Mesenchymal stem cell (in vitro differentiated cells and primary cell): ENCODE measurements at regions not wholly inside any gene's neighbourhood (a gene's known extent, or its start where the extent isn't known, plus 50 kb on each side); places are given as distances from the start of the nearest gene placed in this dataset.

Experiments
- DNase-seq: peaks from one replicate; pipeline ENCODE4 v3.0.0-alpha.2; 2013
- H2AFZ ChIP-seq: one replicate; pipeline ENCODE4 v1.6.1; 2013; ENCODE audit warnings: low read depth, mild to moderate bottlenecking, control low read depth, inconsistent platforms, low read length, moderate library complexity
- H2AK5ac ChIP-seq: 2 replicates; pipeline ENCODE4 v1.6.1; 2013; ENCODE audit warnings: low read length, moderate library complexity, mild to moderate bottlenecking, inconsistent platforms; ENCODE audit not compliant: severe bottlenecking
- H2BK120ac ChIP-seq: one replicate; pipeline ENCODE4 v1.6.1; 2013; ENCODE audit warnings: low read depth, mild to moderate bottlenecking, inconsistent platforms, low read length, moderate library complexity
- H2BK12ac ChIP-seq, 2 experiments: one replicate each; pipeline ENCODE4 v1.6.1; 2013; ENCODE audit warnings: inconsistent platforms in 2 of 2, low read length in 2 of 2, mild to moderate bottlenecking in 2 of 2, moderate library complexity in 2 of 2, control low read depth in 1 of 2
- H2BK15ac ChIP-seq: one replicate; pipeline ENCODE4 v1.6.1; 2013; ENCODE audit warnings: mild to moderate bottlenecking, low read depth, inconsistent platforms; ENCODE audit not compliant: poor library complexity, severe bottlenecking
- H2BK5ac ChIP-seq: 2 replicates; pipeline ENCODE4 v1.6.1; 2013; ENCODE audit warnings: low read depth, mild to moderate bottlenecking, low read length, control low read depth, inconsistent platforms; ENCODE audit not compliant: poor library complexity, severe bottlenecking
- H3K14ac ChIP-seq, 2 experiments: one replicate each; pipeline ENCODE4 v1.6.1; 2013; ENCODE audit warnings: inconsistent platforms in 2 of 2, low read length in 2 of 2, control low read depth in 1 of 2, mild to moderate bottlenecking in 1 of 2, moderate library complexity in 1 of 2
- H3K18ac ChIP-seq, 2 experiments: one replicate each; pipeline ENCODE4 v1.6.1; 2013; ENCODE audit warnings: inconsistent platforms in 2 of 2, low read length in 2 of 2, control low read depth in 1 of 2, low read depth in 1 of 2, mild to moderate bottlenecking in 1 of 2
- H3K23ac ChIP-seq, 2 experiments: one replicate each; pipeline ENCODE4 v1.6.1; 2013; ENCODE audit warnings: inconsistent platforms in 2 of 2, low read length in 2 of 2, mild to moderate bottlenecking in 2 of 2, moderate library complexity in 2 of 2, control low read depth in 1 of 2
- H3K27ac ChIP-seq: 2 replicates; pipeline ENCODE4 v1.5.1; 2013; ENCODE audit warnings: mild to moderate bottlenecking, moderate library complexity, low read length, control low read depth, inconsistent platforms; ENCODE audit not compliant: poor library complexity, severe bottlenecking
- H3K27me3 ChIP-seq, 2 experiments: 2 replicates each; pipeline versions ENCODE4 v1.6.1 to v1.7.0; 2013; ENCODE audit warnings: low read length in 2 of 2, mild to moderate bottlenecking in 2 of 2, moderate library complexity in 2 of 2, control low read depth in 1 of 2, inconsistent platforms in 1 of 2; ENCODE audit not compliant: control insufficient read depth in 1 of 2, insufficient read depth in 1 of 2
- H3K36me3 ChIP-seq, 2 experiments: 2 replicates each; pipeline versions ENCODE4 v1.6.1 to v1.7.0; 2013; ENCODE audit warnings: low read length in 2 of 2, control low read depth in 1 of 2, inconsistent platforms in 1 of 2, low read depth in 1 of 2, mild to moderate bottlenecking in 1 of 2; ENCODE audit not compliant: insufficient read depth in 2 of 2, control insufficient read depth in 1 of 2
- H3K4ac ChIP-seq, 2 experiments: one replicate each; pipeline ENCODE4 v1.6.1; 2013; ENCODE audit warnings: inconsistent platforms in 2 of 2, low read length in 2 of 2, mild to moderate bottlenecking in 2 of 2, moderate library complexity in 2 of 2, control low read depth in 1 of 2, low read depth in 1 of 2
- H3K4me1 ChIP-seq: 2 replicates; pipeline ENCODE4 v1.6.1; 2013; ENCODE audit warnings: low read depth, low read length, control low read depth; ENCODE audit not compliant: control insufficient read depth, insufficient read depth
- H3K4me2 ChIP-seq: 2 replicates; pipeline ENCODE4 v1.6.1; 2013; ENCODE audit warnings: low read length, mild to moderate bottlenecking, inconsistent platforms; ENCODE audit not compliant: poor library complexity, severe bottlenecking
- H3K4me3 ChIP-seq, 2 experiments: 2 replicates each; pipeline versions ENCODE4 v1.5.1 to v1.7.0; 2013; ENCODE audit warnings: low read length in 2 of 2, mild to moderate bottlenecking in 2 of 2, control low read depth in 1 of 2, low read depth in 1 of 2; ENCODE audit not compliant: insufficient read depth in 1 of 2
- H3K79me1 ChIP-seq: replicated peaks from 2 replicates; pipeline ENCODE4 v1.6.1; 2013; ENCODE audit warnings: mild to moderate bottlenecking, control low read depth, low read length, inconsistent platforms; ENCODE audit not compliant: poor library complexity, severe bottlenecking
- H3K9ac ChIP-seq: 2 replicates; pipeline ENCODE4 v1.7.0; 2013; ENCODE audit warnings: mild to moderate bottlenecking, low read length, moderate library complexity
- H3K9me3 ChIP-seq: 2 replicates; pipeline ENCODE4 v1.7.0; 2013; ENCODE audit warnings: mild to moderate bottlenecking, low read length; ENCODE audit not compliant: control insufficient read depth
- H4K8ac ChIP-seq: one replicate; pipeline ENCODE4 v1.6.1; 2013; ENCODE audit warnings: inconsistent platforms, mild to moderate bottlenecking, low read length, moderate library complexity
- H4K91ac ChIP-seq: one replicate; pipeline ENCODE4 v1.6.1; 2013; ENCODE audit warnings: mild to moderate bottlenecking, low read length, inconsistent platforms
- WGBS: methylation state at CpG from one replicate; pipeline ENCODE4 v1.1.7; 2013; ENCODE audit warnings: mixed read lengths; 5-methylcytosine and 5-hydroxymethylcytosine counted together

- WGBS, result 22% methylated on average over 3 of the region's 5 CpGs
- Histone ChIP-seq H3K4me1 (peaks cover 14% of the 10 kb centered on the region), H2BK5ac (peak overlapping the region; percentile 71), H3K27me3 (peaks cover 0 to 10% of the 10 kb centered on the region in 2 experiments), H3K79me1 (no peaks in the 10 kb centered on the region), H3K4me3 (peak overlapping the region in 1 of 2 experiments; percentile 3), H3K9ac (no peak overlapping the region), H2BK15ac (no peak overlapping the region), H3K23ac (no peak overlapping the region), H3K9me3 (no peaks in the 10 kb centered on the region), H2AFZ (no peak overlapping the region), H3K27ac (peak overlapping the region; percentile 74), H3K14ac (no peak overlapping the region), H3K18ac (no peak overlapping the region), H2BK120ac (no peak overlapping the region), H3K36me3 (no peaks in the 10 kb centered on the region), H2AK5ac (peak overlapping the region; percentile 4), H2BK12ac (peak overlapping the region in 1 of 2 experiments; percentile 23), H3K4ac (no peak overlapping the region), H3K4me2 (no peak overlapping the region), H4K8ac (no peak overlapping the region), H4K91ac (no peak overlapping the region)
- DNase-seq, result peak; percentile 97
Observed at GRCh38 chr3:177827511-177828207, 630.4 kb upstream of the TBL1XR1 start.

GRCh38 chr3:177828208-177828565, 630.9 kb upstream of the TBL1XR1 start:
- no peak overlapping the region for H3K4ac ChIP-seq
- H2BK120ac ChIP-seq, result no peak overlapping the region
- WGBS, result no CpG with 5 or more reads among the region's 1 CpG

GRCh38 chr3:177830411-177830849, 633.1 kb upstream of the TBL1XR1 start:
- no peak overlapping the region for H3K14ac ChIP-seq
- peak overlapping the region; percentile 69 to 70 for H2BK12ac ChIP-seq
- H3K4me1 ChIP-seq, result peaks cover 12% of the 10 kb centered on the region
- 17% methylated on average over 2 of the region's 3 CpGs for WGBS
- H3K27ac ChIP-seq, result no peak overlapping the region
- H3K4me3 ChIP-seq, result no peak overlapping the region
- H3K9ac ChIP-seq, result no peak overlapping the region
- H3K18ac ChIP-seq, result peak overlapping the region; percentile 52 to 80
- H2BK5ac ChIP-seq, result no peak overlapping the region
- no peak overlapping the region for H2BK120ac ChIP-seq
- H3K4ac ChIP-seq, result peak overlapping the region; percentile 35 to 54
- peak overlapping the region; percentile 95 for H2AK5ac ChIP-seq
- H2AFZ ChIP-seq, result no peak overlapping the region
- no peak overlapping the region for H4K91ac ChIP-seq
- H3K36me3 ChIP-seq, result no peaks in the 10 kb centered on the region
- H3K9me3 ChIP-seq, result no peaks in the 10 kb centered on the region
- no peak overlapping the region for H3K23ac ChIP-seq
- H3K79me1 ChIP-seq, result no peaks in the 10 kb centered on the region
- peak overlapping the region; percentile 12 for H4K8ac ChIP-seq
- peak; percentile 70 for DNase-seq
- H3K27me3 ChIP-seq, result peaks cover 0 to 10% of the 10 kb centered on the region in 2 experiments
- H2BK15ac ChIP-seq, result no peak overlapping the region
- no peak overlapping the region for H3K4me2 ChIP-seq

More at GRCh38 chr3:177828208-177828565, 630.9 kb upstream of the TBL1XR1 start:
- Histone ChIP-seq H3K4me2 (no peak overlapping the region), H3K9ac (no peak overlapping the region), H3K27ac (peak overlapping the region; percentile 54), H3K23ac (no peak overlapping the region), H3K14ac (no peak overlapping the region), H3K79me1 (no peaks in the 10 kb centered on the region), H2BK15ac (no peak overlapping the region), H3K9me3 (no peaks in the 10 kb centered on the region), H3K27me3 (peaks cover 0 to 10% of the 10 kb centered on the region in 2 experiments), H3K36me3 (no peaks in the 10 kb centered on the region), H2AK5ac (no peak overlapping the region), H3K4me3 (peak overlapping the region in 1 of 2 experiments; percentile 3), H2BK12ac (no peak overlapping the region), H2AFZ (no peak overlapping the region), H4K8ac (no peak overlapping the region), H2BK5ac (no peak overlapping the region), H3K18ac (no peak overlapping the region), H3K4me1 (peaks cover 14% of the 10 kb centered on the region), H4K91ac (no peak overlapping the region)
- DNase-seq, result no peak

GRCh38 chr3:177831361-177831760, 634.1 kb upstream of the TBL1XR1 start:
- H3K23ac ChIP-seq, result no peak overlapping the region
- no peaks in the 10 kb centered on the region for H3K36me3 ChIP-seq
- no peak overlapping the region for H3K9ac ChIP-seq
- H3K4me1 ChIP-seq, result peaks cover 7% of the 10 kb centered on the region
- H3K4me3 ChIP-seq, result no peak overlapping the region
- H2BK15ac ChIP-seq, result no peak overlapping the region
- H3K14ac ChIP-seq, result no peak overlapping the region
- 66% methylated on average over 3 of the region's 4 CpGs for WGBS
- no peak overlapping the region for H4K8ac ChIP-seq
- no peak overlapping the region for H3K27ac ChIP-seq
- peak overlapping the region; percentile 7 to 92 for H2BK12ac ChIP-seq
- H3K9me3 ChIP-seq, result no peaks in the 10 kb centered on the region
- H4K91ac ChIP-seq, result no peak overlapping the region
- H3K4ac ChIP-seq, result no peak overlapping the region
- H2AFZ ChIP-seq, result no peak overlapping the region
- H3K79me1 ChIP-seq, result no peaks in the 10 kb centered on the region
- H3K27me3 ChIP-seq, result peaks cover 0 to 10% of the 10 kb centered on the region in 2 experiments
- no peak overlapping the region for H2BK5ac ChIP-seq
- no peak overlapping the region for H2BK120ac ChIP-seq
- H3K18ac ChIP-seq, result peak overlapping the region; percentile 52 to 61
- no peak overlapping the region for H3K4me2 ChIP-seq
- peak overlapping the region; percentile 36 for H2AK5ac ChIP-seq
- DNase-seq, result no peak
